ENCODE measurements at regions not wholly inside any gene's neighbourhood (a gene's known extent, or its start where the extent isn't known, plus 50 kb on each side); places are given as distances from the start of the nearest gene placed in this dataset.

DNA sequence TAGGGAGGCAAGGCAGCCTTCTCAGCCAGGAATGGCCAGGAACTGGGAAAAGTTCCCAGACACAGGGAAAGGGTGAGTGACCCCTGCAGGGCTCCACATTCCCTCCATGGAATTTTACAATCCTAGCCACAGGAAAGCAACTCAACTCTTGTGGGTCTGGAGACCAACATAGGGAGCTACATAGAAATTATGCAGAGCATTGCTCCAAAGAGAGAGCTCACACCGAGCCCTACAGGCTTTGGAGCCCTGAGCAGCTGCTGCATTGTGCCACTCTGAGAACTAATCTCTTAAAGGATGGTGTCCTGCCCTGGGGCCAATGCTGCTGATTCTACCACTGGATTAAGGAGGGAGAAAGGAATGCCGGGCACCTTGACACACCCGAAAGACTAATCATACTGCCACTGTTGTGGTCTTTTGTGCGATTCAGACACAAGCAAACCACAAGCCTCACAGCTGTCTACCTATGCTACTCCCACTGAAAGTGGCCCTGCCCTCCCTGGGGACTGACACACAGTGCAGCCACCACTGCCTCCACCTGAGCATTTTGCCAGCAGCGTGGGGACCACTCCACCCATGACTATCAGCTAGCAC, 1089.8 kb upstream of the NUDT12 start:
- Histone ChIP-seq H3K79me1 (ENCODE audit: insufficient read depth, low read depth, low read length, poor library complexity, severe bottlenecking) (no peaks in the 10 kb centered on the region), H2AK5ac (ENCODE audit: insufficient read length, low read length) (no peak overlapping the region), H3K4me2 (ENCODE audit: insufficient read depth, insufficient read length, low read length) (no peak overlapping the region), H3K9ac (ENCODE audit: extremely low read depth, insufficient read length, low read length) (no peak overlapping the region), H3K4me1 (ENCODE audit: insufficient read depth, low read length) (no peaks in the 10 kb centered on the region), H2BK12ac (ENCODE audit: insufficient read length, low read depth, low read length) (no peak overlapping the region), H2BK120ac (ENCODE audit: low read depth, low read length, poor library complexity, severe bottlenecking) (no peak overlapping the region), H4K8ac (replicated peaks; ENCODE audit: insufficient read length, low read depth, low read length) (no peak overlapping the region), H4K91ac (ENCODE audit: insufficient read length, low read depth, low read length) (no peak overlapping the region), H2AFZ (ENCODE audit: low read length) (no peak overlapping the region), H3K14ac (ENCODE audit: insufficient read depth, low read length) (no peak overlapping the region), H3K79me2 (ENCODE audit: insufficient read depth, low read length) (no peaks in the 10 kb centered on the region), H3K56ac (ENCODE audit: insufficient read length, low read depth, low read length) (no peak overlapping the region), H3T11ph (ENCODE audit: low read length) (no peak overlapping the region), H3K23me2 (ENCODE audit: insufficient read length, low read depth, low read length, poor library complexity, severe bottlenecking) (no peaks in the 10 kb centered on the region), H3K9me3 (ENCODE audit: control insufficient read depth, low read depth, low read length) (no peaks in the 10 kb centered on the region), H2BK5ac (ENCODE audit: insufficient read length, low read length) (no peak overlapping the region), H3K4ac (ENCODE audit: low read depth, low read length) (no peak overlapping the region), H3K23ac (ENCODE audit: insufficient read length, low read depth, low read length) (no peak overlapping the region), H2BK20ac (ENCODE audit: low read depth, low read length, poor library complexity, severe bottlenecking) (no peak overlapping the region), H3K18ac (ENCODE audit: insufficient read length, low read depth, low read length) (no peak overlapping the region), H3K27me3 (ENCODE audit: insufficient read depth, low read length) (peaks cover 18% of the 10 kb centered on the region; the same call in 1 of the 2 replicates), H4K5ac (ENCODE audit: insufficient read length, low read depth, low read length) (no peak overlapping the region), H3K27ac (ENCODE audit: insufficient read length, low read depth, low read length) (no peak overlapping the region), H4K20me1 (ENCODE audit: control insufficient read depth, insufficient read depth, insufficient read length) (no peaks in the 10 kb centered on the region), H2BK15ac (ENCODE audit: low read depth, low read length) (no peak overlapping the region)
- Mint-ChIP-seq H3K9me3 (peaks cover 0 to 2% of the 10 kb centered on the region in 2 experiments; a peak in 2 of 5 replicates), H3K36me3 (ENCODE audit: insufficient read depth in 1 of 3, low read depth in 3 of 3) (no peaks in the 10 kb centered on the region), H3K27ac (no peak overlapping the region), H3K27me3 (ENCODE audit: low read depth) (peaks cover 76% of the 10 kb centered on the region), H3K4me1 (peaks cover 21 to 23% of the 10 kb centered on the region in 2 experiments), H3K4me3 (no peak overlapping the region; a peak in 1 of 5 replicates)
- TF ChIP-seq, protein P1, sequence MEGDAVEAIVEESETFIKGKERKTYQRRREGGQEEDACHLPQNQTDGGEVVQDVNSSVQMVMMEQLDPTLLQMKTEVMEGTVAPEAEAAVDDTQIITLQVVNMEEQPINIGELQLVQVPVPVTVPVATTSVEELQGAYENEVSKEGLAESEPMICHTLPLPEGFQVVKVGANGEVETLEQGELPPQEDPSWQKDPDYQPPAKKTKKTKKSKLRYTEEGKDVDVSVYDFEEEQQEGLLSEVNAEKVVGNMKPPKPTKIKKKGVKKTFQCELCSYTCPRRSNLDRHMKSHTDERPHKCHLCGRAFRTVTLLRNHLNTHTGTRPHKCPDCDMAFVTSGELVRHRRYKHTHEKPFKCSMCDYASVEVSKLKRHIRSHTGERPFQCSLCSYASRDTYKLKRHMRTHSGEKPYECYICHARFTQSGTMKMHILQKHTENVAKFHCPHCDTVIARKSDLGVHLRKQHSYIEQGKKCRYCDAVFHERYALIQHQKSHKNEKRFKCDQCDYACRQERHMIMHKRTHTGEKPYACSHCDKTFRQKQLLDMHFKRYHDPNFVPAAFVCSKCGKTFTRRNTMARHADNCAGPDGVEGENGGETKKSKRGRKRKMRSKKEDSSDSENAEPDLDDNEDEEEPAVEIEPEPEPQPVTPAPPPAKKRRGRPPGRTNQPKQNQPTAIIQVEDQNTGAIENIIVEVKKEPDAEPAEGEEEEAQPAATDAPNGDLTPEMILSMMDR (conservative IDR thresholded peaks at IDR 0.05) = no peak
- no CpG with 5 or more reads among the region's 5 CpGs for WGBS (ENCODE audit: extremely low coverage, insufficient read length, low lambda C conversion rate)
- DNase-seq = no peak
